Activated CD8-positive, alpha-beta memory T cell treated with anti-CD3 and anti-CD28 coated beads for 4 hours (primary cell): ENCODE measurements at regions not wholly inside any gene's neighbourhood (a gene's known extent, or its start where the extent isn't known, plus 50 kb on each side); places are given as distances from the start of the nearest gene placed in this dataset.

ENCODE experiments used
- DNase-seq, 2 donors: peaks; one replicate each; pipeline ENCODE4 v3.0.0-alpha.2; 2020; ENCODE audit warnings: low read depth in 2 of 2

- no peak for DNase-seq
Measured at GRCh38 chr5:8241076-8241475, 372.1 kb downstream of the MTRR start.

GRCh38 chr5:8241558-8241957 lies 372.6 kb downstream of the MTRR start:
- DNase-seq, result no peak

- no peak for DNase-seq
Measured at GRCh38 chr5:8247049-8247899, 378.3 kb downstream of the MTRR start.

- no peak for DNase-seq
Measured at GRCh38 chr5:8253376-8253775, 384.4 kb downstream of the MTRR start.

- DNase-seq, result no peak
Measured at GRCh38 chr5:8254674-8255073, 385.7 kb downstream of the MTRR start.

GRCh38 chr5:8258801-8259200 lies 389.9 kb downstream of the MTRR start:
- DNase-seq, result no peak

- no peak for DNase-seq
Measured at GRCh38 chr5:8270246-8270645, 401.3 kb downstream of the MTRR start.

GRCh38 chr5:8280711-8281363 lies 411.9 kb downstream of the MTRR start:
- DNase-seq, result no peak

GRCh38 chr5:8288334-8288733 lies 419.4 kb downstream of the MTRR start:
- DNase-seq, result no peak

- no peak for DNase-seq
Measured at GRCh38 chr5:8288897-8289516, 420.1 kb downstream of the MTRR start.

GRCh38 chr5:8289779-8290178 lies 420.8 kb downstream of the MTRR start:
- no peak for DNase-seq

GRCh38 chr5:8290721-8291120 lies 421.8 kb downstream of the MTRR start:
- no peak for DNase-seq

- DNase-seq, result no peak
Measured at GRCh38 chr5:8291641-8292040, 422.7 kb downstream of the MTRR start.

- DNase-seq, result no peak
Measured at GRCh38 chr5:8295141-8295540, 426.2 kb downstream of the MTRR start.

- no peak for DNase-seq
Measured at GRCh38 chr5:8299716-8300115, 430.8 kb downstream of the MTRR start.

- DNase-seq, result no peak
Measured at GRCh38 chr5:8304341-8304740, 435.4 kb downstream of the MTRR start.

GRCh38 chr5:8306288-8306896 lies 437.4 kb downstream of the MTRR start:
- DNase-seq, result no peak

- DNase-seq, result no peak
Measured at GRCh38 chr5:8314965-8315364, 446.0 kb downstream of the MTRR start.

GRCh38 chr5:8316608-8317280 lies 447.8 kb downstream of the MTRR start:
- DNase-seq, result no peak

- no peak for DNase-seq
Measured at GRCh38 chr5:8317335-8317734, 448.4 kb downstream of the MTRR start.

GRCh38 chr5:8320244-8320643 lies 451.3 kb downstream of the MTRR start:
- no peak for DNase-seq

GRCh38 chr5:8321272-8321671 lies 452.3 kb downstream of the MTRR start:
- no peak for DNase-seq
